ENCODE measurements at regions not wholly inside any gene's neighbourhood (a gene's known extent, or its start where the extent isn't known, plus 50 kb on each side); places are given as distances from the start of the nearest gene placed in this dataset.

DNA sequence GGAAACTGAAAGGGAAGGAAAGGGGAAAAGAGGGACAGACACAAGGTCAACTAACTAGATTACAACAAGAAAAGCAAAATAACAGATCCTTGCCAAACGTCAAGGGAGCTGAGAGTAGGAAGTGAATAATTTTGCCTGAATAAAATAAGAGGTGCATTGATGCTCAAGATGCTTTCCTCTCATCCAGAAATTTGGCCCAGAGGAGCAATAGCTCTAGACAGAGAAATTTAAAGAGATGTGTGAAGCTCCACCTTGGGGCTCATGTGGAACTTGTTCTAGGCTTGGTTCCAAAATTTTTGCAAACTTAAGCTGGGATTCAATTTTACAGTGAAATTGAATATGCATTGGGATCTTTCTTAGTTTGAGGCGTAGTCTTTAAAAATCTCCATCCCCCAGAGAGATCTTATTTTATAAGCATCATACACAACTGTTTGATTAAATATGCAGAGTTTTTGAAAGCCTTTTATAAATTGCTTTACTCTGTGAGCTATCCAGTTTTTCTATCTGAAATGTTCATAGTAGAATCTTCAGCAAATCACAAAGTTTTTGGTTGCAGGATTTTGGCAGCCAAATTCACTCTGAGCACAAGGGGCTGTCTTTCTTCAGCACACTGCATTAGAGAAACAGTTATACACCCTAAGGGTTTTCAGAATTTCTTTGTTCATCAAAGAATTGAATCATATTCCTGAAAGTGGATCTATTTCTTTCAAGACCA is 1159.5 kb downstream of the ADGRL3 start:
- DNase-seq (ENCODE audit: low spot score): no peak
- Histone ChIP-seq H3K4me3 (no peak overlapping the region), H3K4me1 (replicated peaks) (no peaks in the 10 kb centered on the region), H3K9me3 (no peaks in the 10 kb centered on the region), H3K36me3 (no peaks in the 10 kb centered on the region), H3K27me3 (replicated peaks; ENCODE audit: insufficient read depth) (no peaks in the 10 kb centered on the region), H3K27ac (no peak overlapping the region)
- WGBS: 66% methylated on average over 2 of the region's 2 CpGs
- TF ChIP-seq POLR2A (IDR thresholded peaks at IDR 0.05) (no peak), POLR2AphosphoS5 (IDR thresholded peaks at IDR 0.05) (no peak)
- TF ChIP-seq, protein P1, sequence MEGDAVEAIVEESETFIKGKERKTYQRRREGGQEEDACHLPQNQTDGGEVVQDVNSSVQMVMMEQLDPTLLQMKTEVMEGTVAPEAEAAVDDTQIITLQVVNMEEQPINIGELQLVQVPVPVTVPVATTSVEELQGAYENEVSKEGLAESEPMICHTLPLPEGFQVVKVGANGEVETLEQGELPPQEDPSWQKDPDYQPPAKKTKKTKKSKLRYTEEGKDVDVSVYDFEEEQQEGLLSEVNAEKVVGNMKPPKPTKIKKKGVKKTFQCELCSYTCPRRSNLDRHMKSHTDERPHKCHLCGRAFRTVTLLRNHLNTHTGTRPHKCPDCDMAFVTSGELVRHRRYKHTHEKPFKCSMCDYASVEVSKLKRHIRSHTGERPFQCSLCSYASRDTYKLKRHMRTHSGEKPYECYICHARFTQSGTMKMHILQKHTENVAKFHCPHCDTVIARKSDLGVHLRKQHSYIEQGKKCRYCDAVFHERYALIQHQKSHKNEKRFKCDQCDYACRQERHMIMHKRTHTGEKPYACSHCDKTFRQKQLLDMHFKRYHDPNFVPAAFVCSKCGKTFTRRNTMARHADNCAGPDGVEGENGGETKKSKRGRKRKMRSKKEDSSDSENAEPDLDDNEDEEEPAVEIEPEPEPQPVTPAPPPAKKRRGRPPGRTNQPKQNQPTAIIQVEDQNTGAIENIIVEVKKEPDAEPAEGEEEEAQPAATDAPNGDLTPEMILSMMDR (IDR thresholded peaks at IDR 0.05): no peak
- intact Hi-C loops (cut with DNase I): no loop called here

DNA sequence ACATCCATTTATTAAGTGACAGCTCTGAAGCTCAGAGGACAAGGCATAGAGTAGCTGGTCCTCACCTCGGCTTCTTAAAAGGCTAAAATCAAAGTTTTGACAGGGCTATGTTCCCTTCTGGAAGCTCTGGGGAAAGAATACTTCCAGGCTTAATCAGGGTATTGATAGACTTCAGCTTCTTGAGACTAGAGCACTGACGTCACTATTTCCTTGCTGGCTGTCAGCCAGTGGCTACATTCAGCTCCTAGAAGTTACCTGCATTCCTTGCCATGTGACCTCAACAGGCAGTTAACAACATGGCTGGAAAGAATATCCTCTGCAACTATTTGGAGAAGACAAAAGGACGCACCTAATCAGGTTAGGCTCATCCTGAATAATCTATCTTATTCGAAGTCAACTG is 1144.8 kb downstream of the ADGRL3 start:
- TF ChIP-seq POLR2AphosphoS5 (IDR thresholded peaks at IDR 0.05) (no peak), POLR2A (IDR thresholded peaks at IDR 0.05) (no peak)
- TF ChIP-seq, protein P1 (IDR thresholded peaks at IDR 0.05): no peak
- Histone ChIP-seq H3K27ac (no peak overlapping the region), H3K36me3 (no peaks in the 10 kb centered on the region), H3K4me3 (no peak overlapping the region), H3K9me3 (no peaks in the 10 kb centered on the region), H3K27me3 (replicated peaks; ENCODE audit: insufficient read depth) (no peaks in the 10 kb centered on the region), H3K4me1 (replicated peaks) (no peaks in the 10 kb centered on the region)
- no peak for DNase-seq (ENCODE audit: low spot score)
- intact Hi-C loops (cut with DNase I): no loop called here
- WGBS: 79% methylated on average over 4 of the region's 4 CpGs

DNA sequence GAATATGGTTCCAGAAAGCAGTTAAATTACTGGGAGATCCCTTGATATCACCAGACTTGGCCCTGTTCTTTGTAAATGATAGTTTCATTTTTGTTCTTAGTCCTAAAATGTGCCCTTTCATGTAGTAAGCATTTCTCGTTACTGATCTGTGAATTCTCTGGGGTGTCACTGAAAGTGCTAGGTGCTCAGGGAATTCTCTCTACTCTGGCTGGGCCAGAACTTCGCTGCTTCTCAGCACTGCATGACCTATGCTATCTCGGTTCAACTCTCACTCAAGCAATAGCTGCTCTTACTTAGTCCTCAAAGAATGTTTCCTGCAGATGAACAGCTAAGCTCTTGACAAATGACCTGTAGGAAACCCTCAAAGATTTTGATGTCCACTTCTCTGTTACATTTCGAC is 1144.3 kb downstream of the ADGRL3 start:
- Histone ChIP-seq H3K27ac (no peak overlapping the region), H3K9me3 (no peaks in the 10 kb centered on the region), H3K4me3 (no peak overlapping the region), H3K4me1 (replicated peaks) (no peaks in the 10 kb centered on the region), H3K36me3 (no peaks in the 10 kb centered on the region), H3K27me3 (replicated peaks; ENCODE audit: insufficient read depth) (no peaks in the 10 kb centered on the region)
- intact Hi-C loops (cut with DNase I): no loop called here
- WGBS: 83% methylated on average over 4 of the region's 4 CpGs
- no peak for DNase-seq (ENCODE audit: low spot score)
- TF ChIP-seq POLR2A (IDR thresholded peaks at IDR 0.05) (no peak), POLR2AphosphoS5 (IDR thresholded peaks at IDR 0.05) (no peak)
- TF ChIP-seq, protein P1 (IDR thresholded peaks at IDR 0.05): no peak

DNA sequence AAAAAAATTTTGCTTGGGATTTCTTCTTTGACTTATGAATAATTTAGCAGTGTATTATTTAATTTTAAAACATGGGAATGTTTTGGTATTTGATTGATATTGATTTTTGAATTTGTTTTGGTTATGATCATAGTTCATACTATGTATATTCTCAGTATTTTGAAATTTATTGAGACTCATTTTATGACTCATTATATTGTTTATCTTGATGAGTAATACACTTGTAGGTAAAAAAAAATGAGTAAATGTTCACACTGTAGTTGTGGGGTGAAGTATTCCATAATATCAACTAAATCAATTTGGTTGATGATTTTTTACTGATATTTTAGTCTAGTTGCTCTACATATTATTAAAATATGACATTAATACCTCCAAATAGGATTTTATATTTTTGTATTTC is 1142.2 kb downstream of the ADGRL3 start:
- DNase-seq (ENCODE audit: low spot score): no peak
- intact Hi-C loops (cut with DNase I): no loop called here
- TF ChIP-seq, protein P1 (IDR thresholded peaks at IDR 0.05): no peak
- no peak for TF ChIP-seq POLR2A (IDR thresholded peaks at IDR 0.05)
- TF ChIP-seq POLR2AphosphoS5 (IDR thresholded peaks at IDR 0.05): no peak

DNA sequence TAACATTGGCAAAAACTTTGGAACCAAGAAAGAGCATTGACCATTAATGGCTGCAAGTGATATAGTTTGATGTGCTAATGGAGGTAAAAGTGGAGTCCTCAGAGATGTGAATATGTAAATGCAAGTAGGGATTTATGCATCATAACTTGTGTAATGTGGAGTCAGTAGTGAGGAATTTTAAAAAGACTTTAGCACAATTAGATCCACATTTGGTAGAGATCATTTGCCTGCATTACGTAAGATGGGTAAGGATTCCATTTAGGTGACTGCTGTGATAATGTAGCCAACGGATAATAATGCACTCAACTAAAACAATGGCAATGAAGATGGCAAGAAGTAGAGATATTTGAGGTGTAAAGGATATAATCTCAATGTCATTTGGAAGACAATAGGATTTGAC is 1128.4 kb downstream of the ADGRL3 start:
- TF ChIP-seq POLR2A (IDR thresholded peaks at IDR 0.05): no peak
- TF ChIP-seq POLR2AphosphoS5 (IDR thresholded peaks at IDR 0.05): no peak
- TF ChIP-seq, protein P1 (IDR thresholded peaks at IDR 0.05): no peak
- Histone ChIP-seq H3K27me3 (replicated peaks; ENCODE audit: insufficient read depth) (no peaks in the 10 kb centered on the region), H3K27ac (no peak overlapping the region), H3K4me1 (replicated peaks) (no peaks in the 10 kb centered on the region), H3K9me3 (no peaks in the 10 kb centered on the region), H3K4me3 (no peak overlapping the region), H3K36me3 (no peaks in the 10 kb centered on the region)
- 95% methylated on average over 2 of the region's 2 CpGs for WGBS
- no peak for DNase-seq (ENCODE audit: low spot score)
- intact Hi-C loops (cut with DNase I): no loop called here

More for the DNA sequence above, 1142.2 kb downstream of the ADGRL3 start:
- H3K27me3 ChIP-seq (replicated peaks; ENCODE audit: insufficient read depth): no peaks in the 10 kb centered on the region
- H3K27ac ChIP-seq: no peak overlapping the region
- no peak overlapping the region for H3K4me3 ChIP-seq
- no peaks in the 10 kb centered on the region for H3K36me3 ChIP-seq
- no peaks in the 10 kb centered on the region for H3K9me3 ChIP-seq
- H3K4me1 ChIP-seq (replicated peaks): no peaks in the 10 kb centered on the region

Measured in prostate gland (tissue), 2 donors.